NCI-H2081 (cell line): ENCODE measurements at regions not wholly inside any gene's neighbourhood (a gene's known extent, or its start where the extent isn't known, plus 50 kb on each side); places are given as distances from the start of the nearest gene placed in this dataset.
"Not testable (repeated sequence)": the region's sequence is repeated elsewhere in the genome, so short reads cannot be mapped to it uniquely, and the experiment has no call there.

Experiments used
- DNase-seq, 2 experiments: peaks; one replicate each; lab custom pipeline; 2025; lab: John Stamatoyannopoulos, UW

- no peak for DNase-seq
Measured at GRCh38 chr12:112711507-112711906, 80.0 kb upstream of the RPH3A start.

- DNase-seq, result not testable (repeated sequence)
Measured at GRCh38 chr12:112712751-112713150, 78.8 kb upstream of the RPH3A start.

- no peak for DNase-seq
Measured at GRCh38 chr12:112713471-112713870, 78.1 kb upstream of the RPH3A start.

- no peak for DNase-seq
Measured at GRCh38 chr12:112714166-112714710, 77.3 kb upstream of the RPH3A start.

- no peak for DNase-seq
Measured at GRCh38 chr12:112716099-112717093, 75.2 kb upstream of the RPH3A start.

GRCh38 chr12:112728864-112729263 is 62.7 kb upstream of the RPH3A start:
- DNase-seq, result no peak

GRCh38 chr12:112734859-112735695 is 56.5 kb upstream of the RPH3A start:
- no peak for DNase-seq

GRCh38 chr12:112738531-112738930 is 53.0 kb upstream of the RPH3A start:
- DNase-seq, result no peak

GRCh38 chr12:112740387-112740934 is 51.1 kb upstream of the RPH3A start:
- DNase-seq, result no peak

GRCh38 chr12:112741106-112741505 is 50.4 kb upstream of the RPH3A start:
- no peak for DNase-seq
